ENCODE measurements at regions not wholly inside any gene's neighbourhood (a gene's known extent, or its start where the extent isn't known, plus 50 kb on each side); places are given as distances from the start of the nearest gene placed in this dataset.

- Mint-ChIP-seq H3K4me3 (ENCODE audit: unreplicated experiment) (no peak overlapping the region), H3K36me3 (ENCODE audit: unreplicated experiment) (no peaks in the 10 kb centered on the region), H3K27me3 (ENCODE audit: unreplicated experiment) (peaks cover 5% of the 10 kb centered on the region), H3K4me1 (ENCODE audit: low read depth, unreplicated experiment) (peaks cover 27% of the 10 kb centered on the region), H3K9me3 (ENCODE audit: unreplicated experiment) (peaks cover 6% of the 10 kb centered on the region), H3K27ac (ENCODE audit: unreplicated experiment) (no peak overlapping the region)
- no peak for DNase-seq
- TF ChIP-seq CTCF (IDR thresholded peaks at IDR 0.05; ENCODE audit: partially characterized antibody, unreplicated experiment) = no peak
Observed at GRCh38 chr2:2730301-2730833, 399.3 kb upstream of the MYT1L start.

GRCh38 chr2:2729246-2729645, 398.2 kb upstream of the MYT1L start:
- no peak overlapping the region for H3K27ac Mint-ChIP-seq (ENCODE audit: unreplicated experiment)
- peaks cover 5% of the 10 kb centered on the region for H3K27me3 Mint-ChIP-seq (ENCODE audit: unreplicated experiment)
- H3K36me3 Mint-ChIP-seq (ENCODE audit: unreplicated experiment) = no peaks in the 10 kb centered on the region
- no peak overlapping the region for H3K4me3 Mint-ChIP-seq (ENCODE audit: unreplicated experiment)
- DNase-seq = no peak
- peaks cover 20% of the 10 kb centered on the region for H3K4me1 Mint-ChIP-seq (ENCODE audit: low read depth, unreplicated experiment)
- H3K9me3 Mint-ChIP-seq (ENCODE audit: unreplicated experiment) = peaks cover 4% of the 10 kb centered on the region
- TF ChIP-seq CTCF (IDR thresholded peaks at IDR 0.05; ENCODE audit: partially characterized antibody, unreplicated experiment) = no peak

GRCh38 chr2:2728635-2729034, 397.6 kb upstream of the MYT1L start:
- Mint-ChIP-seq H3K9me3 (ENCODE audit: unreplicated experiment) (peaks cover 4% of the 10 kb centered on the region), H3K27me3 (ENCODE audit: unreplicated experiment) (peaks cover 5% of the 10 kb centered on the region), H3K27ac (ENCODE audit: unreplicated experiment) (no peak overlapping the region), H3K4me3 (ENCODE audit: unreplicated experiment) (no peak overlapping the region), H3K4me1 (ENCODE audit: low read depth, unreplicated experiment) (peaks cover 19% of the 10 kb centered on the region), H3K36me3 (ENCODE audit: unreplicated experiment) (no peaks in the 10 kb centered on the region)
- no peak for DNase-seq
- TF ChIP-seq CTCF (IDR thresholded peaks at IDR 0.05; ENCODE audit: partially characterized antibody, unreplicated experiment) = no peak

GRCh38 chr2:2727876-2728511, 396.9 kb upstream of the MYT1L start:
- H3K9me3 Mint-ChIP-seq (ENCODE audit: unreplicated experiment) = peaks cover 4% of the 10 kb centered on the region
- peak overlapping the region; percentile 62 for H3K27ac Mint-ChIP-seq (ENCODE audit: unreplicated experiment)
- H3K4me1 Mint-ChIP-seq (ENCODE audit: low read depth, unreplicated experiment) = peaks cover 17% of the 10 kb centered on the region
- no peak for TF ChIP-seq CTCF (IDR thresholded peaks at IDR 0.05; ENCODE audit: partially characterized antibody, unreplicated experiment)
- H3K36me3 Mint-ChIP-seq (ENCODE audit: unreplicated experiment) = no peaks in the 10 kb centered on the region
- H3K27me3 Mint-ChIP-seq (ENCODE audit: unreplicated experiment) = peaks cover 5% of the 10 kb centered on the region
- no peak for DNase-seq
- no peak overlapping the region for H3K4me3 Mint-ChIP-seq (ENCODE audit: unreplicated experiment)

GRCh38 chr2:2726163-2726562, 395.1 kb upstream of the MYT1L start:
- H3K27ac Mint-ChIP-seq (ENCODE audit: unreplicated experiment) = no peak overlapping the region
- no peak overlapping the region for H3K4me3 Mint-ChIP-seq (ENCODE audit: unreplicated experiment)
- peaks cover 5% of the 10 kb centered on the region for H3K27me3 Mint-ChIP-seq (ENCODE audit: unreplicated experiment)
- H3K4me1 Mint-ChIP-seq (ENCODE audit: low read depth, unreplicated experiment) = peaks cover 7% of the 10 kb centered on the region
- no peaks in the 10 kb centered on the region for H3K36me3 Mint-ChIP-seq (ENCODE audit: unreplicated experiment)
- no peak for TF ChIP-seq CTCF (IDR thresholded peaks at IDR 0.05; ENCODE audit: partially characterized antibody, unreplicated experiment)
- no peak for DNase-seq
- H3K9me3 Mint-ChIP-seq (ENCODE audit: unreplicated experiment) = peaks cover 4% of the 10 kb centered on the region

All from glutamatergic neuron (in vitro differentiated cells).